Umbilical cord (tissue), 1 donor: ENCODE measurements at regions not wholly inside any gene's neighbourhood (a gene's known extent, or its start where the extent isn't known, plus 50 kb on each side); places are given as distances from the start of the nearest gene placed in this dataset.
A peak's percentile ranks its signal among the peaks of the same experiment; 100 is the strongest.

Experiments
- DNase-seq: peaks from one replicate; pipeline ENCODE4 v3.0.0-alpha.2; 2015; ENCODE audit warnings: low spot score

DNA sequence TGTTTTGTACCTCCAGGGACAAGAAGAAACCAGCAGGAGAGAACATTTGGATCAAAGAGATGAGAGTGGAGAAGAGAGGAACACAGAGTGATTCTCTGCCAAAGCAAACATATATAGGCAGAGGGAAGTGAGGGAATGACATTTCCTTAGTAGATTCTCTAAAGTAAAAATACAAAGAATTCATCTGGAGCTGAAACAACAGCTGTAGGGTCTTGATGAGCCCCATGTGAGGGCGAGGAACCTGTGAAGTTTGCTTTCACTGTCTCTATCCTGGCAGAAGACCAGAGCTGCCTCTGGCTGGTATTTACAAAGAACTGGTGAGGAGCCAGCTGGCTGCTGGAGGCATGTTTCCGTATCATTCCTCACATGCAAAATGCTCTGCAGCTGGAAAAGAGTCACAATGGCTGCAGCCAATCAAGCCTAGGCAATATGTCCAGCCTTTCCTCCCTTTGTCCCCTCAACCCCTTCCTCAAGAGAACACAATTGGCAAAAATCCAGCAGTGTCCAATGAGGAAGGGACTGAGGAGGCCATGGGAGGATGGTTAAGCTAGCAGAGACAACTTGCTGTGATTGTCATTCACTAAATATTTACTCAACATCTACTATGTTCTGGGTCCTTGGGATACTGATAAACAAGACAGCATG, 122.5 kb downstream of the PHLDA1 start:
- peak; percentile 75 for DNase-seq

DNA sequence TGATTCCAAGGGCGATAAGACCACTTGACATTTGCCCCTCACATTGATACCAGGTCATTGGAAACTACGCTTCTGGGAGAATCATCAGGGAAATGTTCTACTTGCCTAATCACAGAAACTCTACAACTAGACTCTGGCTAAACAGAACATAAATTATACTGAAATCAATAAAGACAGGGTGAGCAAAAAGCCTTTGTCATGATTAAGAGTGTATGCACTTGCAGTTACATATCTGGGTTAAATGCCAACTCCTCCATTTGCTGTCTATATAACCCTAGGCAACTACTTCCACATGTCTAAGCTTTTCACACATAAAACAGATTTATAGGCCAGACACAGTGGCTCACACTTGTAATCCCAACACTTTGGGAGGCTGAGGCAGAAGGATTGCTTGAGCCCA, 125.7 kb downstream of the PHLDA1 start:
- DNase-seq, result no peak

DNA sequence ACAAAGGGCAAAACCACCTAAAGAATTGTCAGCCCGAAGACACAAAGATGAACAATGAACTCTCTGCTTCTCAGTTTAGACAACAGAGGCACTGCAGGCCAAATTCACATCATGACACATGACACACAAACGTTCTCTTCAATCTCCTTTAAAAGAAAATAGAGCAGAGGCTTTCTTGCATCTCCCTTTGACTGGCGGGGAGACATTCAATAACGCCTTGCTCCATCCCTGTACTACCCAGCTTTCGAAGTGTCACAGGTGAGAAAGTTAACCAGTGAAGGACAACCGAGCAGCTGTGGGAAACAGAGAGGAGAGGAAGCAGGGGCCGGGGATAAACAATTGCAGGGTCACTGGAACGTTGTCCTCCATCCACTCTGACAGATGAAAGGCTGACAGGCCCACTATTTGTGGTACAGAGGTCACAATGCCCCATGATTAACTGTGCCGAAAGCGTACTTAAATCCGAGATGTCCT, 130.8 kb downstream of the PHLDA1 start:
- no peak for DNase-seq

DNA sequence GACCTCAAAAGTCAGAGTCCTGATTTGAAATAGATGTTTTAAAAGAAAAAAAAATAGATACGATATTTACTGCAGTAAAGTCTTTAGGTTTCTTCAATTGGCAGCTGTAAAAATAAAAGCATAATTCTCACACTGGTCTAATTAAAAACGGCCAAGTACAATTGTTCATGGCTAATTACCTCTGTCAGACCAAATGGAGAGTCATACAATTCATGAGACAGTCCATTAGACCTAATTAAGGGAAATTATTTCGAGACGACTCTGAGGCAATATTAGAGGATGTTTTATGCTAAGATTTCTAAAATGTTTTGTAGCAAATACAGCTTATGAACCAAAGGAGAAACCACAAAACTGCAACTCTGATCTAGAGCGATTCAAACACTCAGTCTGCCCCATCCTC, 131.3 kb downstream of the PHLDA1 start:
- no peak for DNase-seq

DNA sequence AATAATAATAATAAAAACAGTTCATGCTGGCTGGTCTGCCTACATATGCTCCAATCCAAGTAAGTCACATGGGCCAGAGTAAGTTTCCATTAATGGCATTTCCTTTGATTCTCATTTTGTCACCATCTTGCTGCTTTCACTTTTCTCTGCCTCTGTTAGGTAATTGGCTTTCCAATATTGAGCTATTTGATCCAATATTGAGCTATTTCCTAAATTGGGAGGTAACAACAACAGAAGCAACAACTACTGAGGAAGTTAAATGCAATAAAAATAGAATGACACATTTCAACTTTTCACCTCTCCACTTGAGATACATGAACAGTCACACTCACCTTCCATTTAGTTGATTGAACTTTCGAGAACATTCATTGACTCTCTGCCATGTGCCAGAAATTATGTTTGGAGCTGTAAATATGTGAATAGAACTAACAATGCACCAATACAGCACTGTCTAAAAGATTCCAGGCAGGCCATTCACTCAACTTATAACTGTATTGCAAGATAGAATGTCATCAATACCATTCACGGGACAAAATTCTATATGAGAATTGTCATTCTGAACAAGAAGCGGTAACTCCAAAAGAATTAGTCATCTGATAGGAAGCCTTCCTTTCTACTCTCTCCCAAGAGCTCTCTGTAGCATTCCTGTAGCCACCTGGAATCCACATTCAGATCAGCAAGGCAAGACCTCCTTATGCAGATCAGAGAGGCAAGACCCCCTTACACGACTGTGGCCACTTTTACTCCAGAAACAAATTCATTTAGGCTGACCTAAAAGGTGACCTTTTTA, 136.4 kb downstream of the PHLDA1 start:
- no peak for DNase-seq

DNA sequence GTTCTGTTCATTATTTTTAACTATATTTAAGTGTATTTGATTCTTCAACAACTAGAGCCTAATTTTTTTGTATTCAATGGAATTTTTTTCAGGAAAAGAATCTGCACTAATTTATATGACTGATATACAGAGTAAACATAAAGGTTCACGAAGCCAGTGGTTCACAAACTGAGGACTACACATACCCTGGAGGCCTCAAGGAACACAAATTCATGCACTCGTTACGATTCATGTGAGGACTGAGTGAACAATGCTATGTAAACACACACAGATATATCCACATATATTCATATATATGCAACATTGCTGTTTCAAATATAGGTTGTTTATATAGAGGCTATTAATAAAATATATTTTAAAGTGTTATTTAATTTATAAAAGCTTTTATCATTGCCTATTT, 137.8 kb downstream of the PHLDA1 start:
- no peak for DNase-seq

DNA sequence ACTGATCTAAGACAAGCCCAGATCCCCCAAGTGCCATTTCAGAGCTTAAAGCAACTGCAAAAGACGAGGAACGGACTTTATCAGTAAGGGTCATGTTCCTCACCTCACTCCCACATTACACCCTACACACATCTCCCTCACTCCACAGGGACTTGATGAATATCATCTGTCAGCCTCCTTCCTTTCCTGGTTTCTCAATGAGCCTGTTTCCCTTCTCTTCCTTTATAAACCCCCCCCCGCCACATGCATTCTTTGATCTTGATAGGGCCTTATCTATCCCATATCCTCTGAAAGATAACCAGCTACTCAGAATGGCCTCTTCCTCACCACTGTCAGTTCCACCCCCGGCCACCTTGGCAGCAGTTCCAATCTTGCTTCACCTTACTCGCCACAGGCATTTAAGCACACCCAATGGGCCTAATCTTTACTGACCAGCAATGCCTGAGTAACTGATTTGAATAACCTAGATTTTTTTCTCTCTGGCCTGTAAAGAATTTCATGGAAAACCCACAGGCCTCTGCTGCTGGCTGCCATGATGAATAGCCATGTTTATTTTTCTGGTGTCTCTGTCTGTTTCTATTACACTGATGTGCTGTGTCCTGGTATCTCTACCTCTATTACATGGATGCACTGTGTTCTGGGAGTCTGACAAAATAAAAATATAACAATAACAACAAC, 138.7 kb downstream of the PHLDA1 start:
- DNase-seq, result no peak

DNA sequence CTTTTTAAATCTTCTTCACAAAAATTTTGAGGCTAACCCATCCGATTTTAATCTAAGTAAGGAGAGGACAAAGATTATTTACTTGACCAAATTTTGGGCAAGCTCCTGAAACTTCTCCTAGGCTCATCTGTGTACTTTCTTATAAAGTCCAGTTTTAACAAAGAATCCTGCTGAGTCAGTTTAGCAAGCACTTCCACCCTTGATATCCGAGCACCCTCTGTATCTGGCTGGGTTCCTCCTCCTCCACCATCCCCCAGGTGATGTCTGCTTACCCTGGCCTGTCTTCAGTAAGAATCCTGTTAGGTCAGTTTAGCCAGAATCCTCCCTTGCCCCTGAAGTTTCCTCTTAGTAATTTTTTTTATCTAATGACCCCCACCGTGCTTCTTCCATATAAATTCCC, 140.5 kb downstream of the PHLDA1 start:
- DNase-seq, result no peak

DNA sequence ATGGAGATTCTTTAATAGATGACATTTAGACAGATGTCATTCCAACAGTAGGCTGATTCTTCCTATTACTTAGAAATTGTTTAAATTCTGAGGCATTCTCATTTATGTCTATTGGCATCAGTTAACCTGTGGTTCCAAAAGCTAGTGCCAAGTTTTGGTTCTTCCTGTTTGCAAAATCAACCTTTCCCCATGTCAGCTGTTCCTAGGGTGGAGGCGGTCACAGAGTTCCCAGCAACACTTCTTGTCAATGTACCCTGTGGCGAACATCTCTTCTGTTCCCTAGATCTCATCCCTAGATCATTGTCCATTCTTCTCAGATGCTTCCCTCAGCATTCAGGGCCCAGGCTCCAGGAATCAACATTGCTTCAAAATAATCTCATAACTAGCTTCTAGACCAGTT, 140.9 kb downstream of the PHLDA1 start:
- DNase-seq, result no peak

DNA sequence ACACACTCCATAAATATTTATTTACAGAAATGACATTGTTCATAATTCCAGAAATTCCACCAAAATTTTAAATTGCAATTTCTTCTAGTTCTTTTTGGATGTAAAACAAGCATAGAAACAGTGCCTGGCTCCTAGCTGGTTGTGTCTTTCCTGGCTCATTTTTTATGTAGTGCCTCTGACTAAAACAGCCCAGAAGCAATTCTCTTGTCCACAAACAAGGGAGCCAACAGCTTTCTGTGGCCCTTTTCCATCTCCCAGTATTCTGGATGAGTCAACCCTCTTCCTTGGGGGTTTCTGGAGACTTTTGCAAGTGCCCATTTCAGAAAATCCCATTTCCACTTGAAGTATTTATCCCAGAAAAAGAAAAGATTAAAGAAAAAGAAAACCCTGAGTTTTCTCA, 141.4 kb downstream of the PHLDA1 start:
- no peak for DNase-seq

DNA sequence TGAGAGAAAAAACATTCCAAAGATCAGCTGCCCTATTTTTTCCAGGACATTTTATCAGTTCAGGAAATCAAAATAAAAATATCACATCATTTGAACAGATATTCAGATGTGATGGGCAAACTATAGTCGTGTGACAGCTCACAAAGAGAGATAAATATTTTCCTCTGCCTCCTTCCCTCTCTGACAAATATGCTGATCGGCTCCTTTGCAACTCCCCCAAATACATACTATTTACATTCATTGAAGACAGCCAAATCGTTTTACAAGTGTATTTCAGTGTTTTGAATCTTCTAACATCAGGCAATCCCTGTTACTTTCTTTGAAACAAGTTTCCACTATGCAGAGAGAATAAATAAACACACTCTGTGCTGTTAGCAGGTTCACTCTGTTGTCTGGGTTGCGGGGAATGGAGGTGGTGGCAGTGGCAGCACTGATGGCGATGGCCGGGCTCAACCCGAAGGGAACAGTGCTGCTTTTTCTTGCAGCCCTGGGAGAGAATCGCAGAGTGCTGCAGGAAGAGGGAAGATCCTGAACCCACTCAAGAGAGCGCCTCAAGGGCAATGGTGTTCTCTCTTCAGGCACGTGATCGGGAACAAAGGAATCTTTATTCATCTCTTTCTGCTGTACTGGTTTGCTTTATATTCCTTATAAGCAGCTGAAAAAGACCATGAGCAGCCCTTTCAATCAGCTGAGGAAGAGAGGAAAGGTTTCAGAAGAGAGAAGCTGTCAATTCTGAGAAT, 142.5 kb downstream of the PHLDA1 start:
- DNase-seq, result no peak

DNA sequence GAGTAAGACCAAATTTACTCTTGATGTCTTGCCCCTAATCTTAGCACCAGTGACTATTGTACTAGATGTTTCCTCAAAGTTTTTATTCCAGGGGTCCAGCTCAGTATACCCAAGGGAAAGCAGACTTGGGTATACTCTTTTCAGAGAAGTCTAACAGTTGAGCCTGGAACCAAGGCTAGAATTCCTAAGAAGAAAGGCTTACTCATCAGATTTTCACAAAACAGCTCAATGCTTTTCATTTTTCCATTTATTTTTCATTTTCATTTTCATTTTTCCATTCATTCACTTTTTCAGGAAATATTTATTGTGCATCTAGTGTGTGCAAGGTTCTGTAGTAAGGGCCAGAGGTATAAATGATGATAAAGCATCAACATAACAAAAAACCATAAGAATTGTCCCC, 143.2 kb downstream of the PHLDA1 start:
- DNase-seq, result no peak

DNA sequence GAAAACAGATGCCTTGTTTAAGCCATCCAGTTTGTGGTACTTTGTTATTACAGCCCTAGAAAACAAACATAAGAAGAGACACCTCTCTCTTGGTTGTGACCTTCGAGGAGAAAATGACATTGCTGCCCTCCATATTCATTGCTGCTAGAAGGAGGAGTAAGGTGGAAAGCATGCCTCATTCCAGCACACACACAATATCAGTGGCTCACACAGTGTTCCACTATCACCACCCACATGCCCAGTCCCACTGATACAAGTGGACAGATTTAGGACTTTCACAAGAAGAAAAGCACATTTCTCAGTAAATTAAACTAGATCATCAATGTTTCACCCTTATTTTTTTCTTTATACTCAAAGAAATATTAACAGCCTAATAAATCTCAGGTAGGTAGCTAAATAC, 143.6 kb downstream of the PHLDA1 start:
- DNase-seq, result no peak

DNA sequence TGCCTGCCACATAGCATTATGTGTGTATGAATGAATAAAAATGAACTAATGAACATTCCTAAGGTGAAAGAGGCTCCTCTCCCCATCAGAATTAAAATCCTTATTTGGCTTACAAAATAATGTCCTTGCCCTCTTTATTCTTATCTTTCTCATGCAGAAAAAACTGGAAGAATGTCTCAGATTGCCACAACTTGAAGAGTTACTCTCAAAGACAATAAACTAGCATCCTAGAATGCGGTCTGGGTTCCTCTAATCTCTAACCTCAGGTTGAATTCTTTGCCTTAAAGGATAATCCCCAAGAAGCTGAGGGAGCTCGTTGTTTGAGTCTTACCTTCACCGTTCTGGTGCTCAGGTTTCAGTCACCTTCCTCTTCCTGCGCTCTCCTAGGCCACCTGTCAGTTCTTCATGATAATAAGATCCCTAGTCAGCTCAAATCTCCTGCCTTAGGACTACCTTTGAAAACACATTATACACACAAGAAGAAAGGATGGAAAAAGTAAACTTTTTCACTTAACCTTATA, 147.1 kb downstream of the PHLDA1 start:
- DNase-seq, result no peak

DNA sequence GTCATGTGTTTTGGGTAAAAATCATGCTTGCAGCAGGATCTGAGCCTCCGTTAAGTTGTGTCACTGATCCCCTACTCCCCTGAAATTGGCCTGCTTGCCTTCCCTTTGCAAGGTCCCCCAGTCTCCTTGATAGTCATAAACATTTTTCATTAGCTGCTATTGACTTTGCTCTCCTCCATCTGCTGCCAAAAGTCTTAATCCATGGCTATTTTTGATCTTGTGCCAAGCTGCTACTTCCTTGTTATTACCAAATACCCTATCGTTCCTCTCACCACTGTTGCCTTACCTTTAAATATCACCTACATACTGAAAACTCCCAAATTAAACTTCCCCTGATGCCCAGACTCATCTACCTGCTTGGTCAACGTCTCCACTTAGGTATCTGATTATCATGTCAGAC, 148.3 kb downstream of the PHLDA1 start:
- DNase-seq, result no peak

DNA sequence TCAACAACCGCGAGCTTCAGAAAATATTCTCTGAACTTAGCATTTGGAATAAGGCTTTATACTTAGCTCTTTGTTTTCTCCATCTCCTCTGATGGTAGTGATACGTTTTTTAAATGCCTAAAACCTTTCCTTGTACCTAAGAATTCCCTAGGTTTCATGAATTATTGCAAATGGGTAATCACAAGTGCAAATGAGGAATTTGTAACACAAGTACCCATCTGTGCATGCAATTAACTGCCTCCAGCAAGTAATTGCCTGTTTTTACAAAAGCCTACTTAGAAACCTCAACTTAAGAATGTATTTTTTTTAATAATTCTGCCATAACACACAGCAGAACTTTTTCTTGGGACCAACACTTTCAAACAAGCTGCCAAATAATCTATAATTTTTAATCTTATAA, 149.2 kb downstream of the PHLDA1 start:
- DNase-seq, result no peak

DNA sequence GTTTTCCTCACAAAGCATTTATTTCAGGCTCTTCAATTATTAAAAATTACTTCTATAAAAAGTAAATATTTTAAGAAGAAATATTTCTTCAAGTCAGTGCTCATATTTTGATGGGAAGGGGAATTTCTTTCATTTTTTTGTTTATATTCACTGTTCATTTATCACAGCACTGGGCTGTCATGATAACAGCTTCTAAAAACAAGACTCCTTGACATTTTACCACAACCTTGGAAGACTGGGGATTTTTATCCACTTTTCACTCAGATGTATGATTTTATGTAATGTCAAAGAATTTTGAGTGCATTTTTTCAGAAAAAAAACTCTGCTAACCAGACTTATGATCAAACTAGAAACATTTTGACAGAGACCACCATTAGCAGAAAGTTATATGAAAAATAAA, 149.7 kb downstream of the PHLDA1 start:
- no peak for DNase-seq

DNA sequence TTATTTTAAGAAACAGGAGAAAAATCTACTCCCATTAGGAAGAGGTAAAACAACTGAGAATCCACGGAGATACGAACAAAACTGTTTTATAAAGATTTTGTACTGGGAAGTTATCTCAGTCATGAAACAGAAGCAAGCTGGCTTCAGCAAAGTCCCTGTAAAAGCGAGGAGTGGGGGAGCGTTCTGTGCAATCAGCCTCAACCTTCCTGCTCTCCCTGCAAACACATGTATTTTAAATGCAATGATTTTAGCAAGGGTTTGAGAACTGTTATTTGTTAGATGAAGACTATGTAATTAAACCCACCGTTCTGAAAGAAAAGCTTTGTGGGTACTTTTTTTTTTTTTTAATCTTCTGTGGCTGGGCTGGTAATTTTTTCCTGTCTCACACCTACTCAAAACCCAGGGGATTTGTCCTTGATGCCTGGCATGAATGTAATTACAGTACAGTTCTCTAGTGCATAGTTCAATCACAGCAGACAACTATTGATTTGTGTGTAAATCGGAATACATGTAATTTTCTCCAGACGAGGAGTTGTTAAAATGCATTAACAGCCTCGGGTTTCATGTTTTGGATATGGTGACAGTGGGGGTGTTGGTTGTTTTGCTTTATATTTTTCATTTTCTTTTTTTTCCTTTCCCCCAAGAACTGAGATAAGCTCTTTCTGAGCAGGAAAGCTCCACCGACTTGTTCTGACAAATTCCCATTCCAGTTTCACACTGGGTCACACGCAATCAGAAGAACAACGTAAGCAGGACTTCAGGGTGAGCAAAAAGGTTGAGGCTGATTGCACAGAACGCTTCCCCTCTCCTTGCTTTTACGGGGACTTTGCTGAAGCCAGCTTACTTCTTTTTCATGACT, 153.6 kb downstream of the PHLDA1 start:
- peak; percentile 70 for DNase-seq

DNA sequence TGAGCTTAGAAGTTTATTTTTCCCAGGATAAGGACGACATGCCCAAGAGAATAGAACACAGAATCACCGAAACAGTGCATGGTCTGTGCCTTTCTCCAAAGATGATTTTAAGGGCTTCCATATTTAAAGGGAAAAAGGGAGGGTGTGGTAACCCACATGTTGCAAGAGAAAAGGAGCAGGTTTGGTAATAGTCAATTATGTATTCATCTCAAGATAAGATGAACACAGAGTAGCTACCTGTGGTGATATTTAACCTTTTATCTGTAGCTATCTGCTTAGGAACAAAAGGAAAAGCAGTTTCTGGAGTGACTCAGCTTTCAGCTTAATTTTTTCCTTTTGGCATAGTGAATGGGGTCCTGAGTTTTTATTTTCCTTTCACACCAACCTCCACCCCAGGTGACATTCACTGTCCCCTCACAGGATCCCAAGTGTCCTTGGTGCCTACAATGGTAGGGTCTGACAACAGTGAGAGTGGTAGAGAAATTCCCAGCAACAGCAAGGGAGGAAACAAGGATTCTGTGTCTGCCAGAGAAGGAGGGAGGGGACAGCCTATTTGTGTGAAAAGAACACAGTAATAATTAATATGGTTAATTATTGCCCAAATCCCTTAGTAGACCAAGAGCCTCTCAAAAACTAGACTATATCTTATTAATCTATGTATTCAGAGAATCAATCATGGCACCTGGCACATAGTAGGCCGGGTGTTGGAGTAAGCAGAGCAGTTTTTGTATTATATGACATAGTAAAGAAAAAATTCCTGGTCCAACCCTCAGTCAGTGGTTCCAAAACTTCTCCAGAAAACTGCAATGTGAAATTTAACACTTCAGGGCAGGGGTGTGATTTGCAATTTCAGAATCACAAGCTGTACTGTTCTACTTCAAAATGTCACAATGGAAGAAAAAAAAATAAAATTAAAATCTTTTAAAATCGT, 154.5 kb downstream of the PHLDA1 start:
- peak; percentile 14 for DNase-seq

DNA sequence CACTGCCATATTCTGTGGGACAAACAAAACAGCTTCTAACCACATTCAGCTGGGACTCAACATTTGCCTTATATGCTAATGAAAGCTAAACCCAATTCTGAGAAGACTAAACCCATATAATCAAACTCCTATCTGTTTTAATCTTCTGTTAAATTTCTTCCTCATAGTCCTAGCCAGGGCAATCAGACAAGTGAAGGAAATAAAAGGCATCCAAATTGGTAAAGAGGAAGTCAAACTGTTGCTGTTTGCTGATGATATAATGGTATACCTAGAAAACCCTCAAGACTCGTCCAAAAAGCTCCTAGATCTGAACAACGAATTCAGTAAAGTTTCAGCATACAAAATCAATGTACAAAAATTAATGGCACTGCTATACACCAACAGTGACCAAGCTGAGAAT, 157.1 kb downstream of the PHLDA1 start:
- no peak for DNase-seq
